ENCODE measurements at regions not wholly inside any gene's neighbourhood (a gene's known extent, or its start where the extent isn't known, plus 50 kb on each side); places are given as distances from the start of the nearest gene placed in this dataset.

DNA sequence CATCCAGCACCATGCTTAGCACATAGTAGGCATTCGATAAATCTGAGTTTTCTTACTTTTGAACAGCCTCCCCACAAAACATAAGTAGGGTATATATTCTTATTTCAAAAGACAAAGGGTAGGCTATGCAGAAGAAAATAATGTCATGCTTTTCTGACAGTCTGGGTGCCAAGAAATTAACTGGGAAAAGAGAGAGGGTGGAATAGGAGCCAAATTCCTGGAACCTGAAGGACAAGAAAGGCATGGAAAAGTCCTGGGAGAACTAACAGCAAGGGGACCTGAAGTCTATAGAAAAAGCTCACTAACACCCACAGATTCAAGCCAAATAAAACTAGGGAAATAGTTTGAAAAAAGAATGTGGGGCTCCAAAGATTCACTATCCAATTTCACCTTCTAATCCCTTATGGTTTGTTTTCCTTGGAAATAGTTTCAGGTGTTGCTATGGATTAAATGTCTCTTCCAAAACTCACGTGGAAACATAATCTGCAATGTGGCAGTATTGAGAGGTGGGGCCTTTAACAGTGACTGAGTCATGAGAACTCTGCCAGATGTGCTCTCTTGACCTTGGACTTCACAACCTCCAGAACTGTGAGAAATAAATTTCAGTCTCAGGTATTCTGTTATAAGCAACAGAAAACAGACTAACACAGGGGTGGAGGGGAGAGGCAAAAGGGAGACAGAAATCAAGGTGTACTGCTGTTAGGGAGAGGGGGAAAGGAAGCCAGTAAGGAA is 173.3 kb upstream of the ARHGEF9 start:
- TF ChIP-seq, protein P1, sequence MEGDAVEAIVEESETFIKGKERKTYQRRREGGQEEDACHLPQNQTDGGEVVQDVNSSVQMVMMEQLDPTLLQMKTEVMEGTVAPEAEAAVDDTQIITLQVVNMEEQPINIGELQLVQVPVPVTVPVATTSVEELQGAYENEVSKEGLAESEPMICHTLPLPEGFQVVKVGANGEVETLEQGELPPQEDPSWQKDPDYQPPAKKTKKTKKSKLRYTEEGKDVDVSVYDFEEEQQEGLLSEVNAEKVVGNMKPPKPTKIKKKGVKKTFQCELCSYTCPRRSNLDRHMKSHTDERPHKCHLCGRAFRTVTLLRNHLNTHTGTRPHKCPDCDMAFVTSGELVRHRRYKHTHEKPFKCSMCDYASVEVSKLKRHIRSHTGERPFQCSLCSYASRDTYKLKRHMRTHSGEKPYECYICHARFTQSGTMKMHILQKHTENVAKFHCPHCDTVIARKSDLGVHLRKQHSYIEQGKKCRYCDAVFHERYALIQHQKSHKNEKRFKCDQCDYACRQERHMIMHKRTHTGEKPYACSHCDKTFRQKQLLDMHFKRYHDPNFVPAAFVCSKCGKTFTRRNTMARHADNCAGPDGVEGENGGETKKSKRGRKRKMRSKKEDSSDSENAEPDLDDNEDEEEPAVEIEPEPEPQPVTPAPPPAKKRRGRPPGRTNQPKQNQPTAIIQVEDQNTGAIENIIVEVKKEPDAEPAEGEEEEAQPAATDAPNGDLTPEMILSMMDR (IDR thresholded peaks at IDR 0.05; ENCODE audit: control extremely low read depth, extremely low read depth, low read depth, missing control alignments): no peak
- CTCF ChIA-PET: no interaction called here
- POLR2A ChIA-PET: no interaction called here
- no peak for DNase-seq (ENCODE audit: extremely low spot score)

DNA sequence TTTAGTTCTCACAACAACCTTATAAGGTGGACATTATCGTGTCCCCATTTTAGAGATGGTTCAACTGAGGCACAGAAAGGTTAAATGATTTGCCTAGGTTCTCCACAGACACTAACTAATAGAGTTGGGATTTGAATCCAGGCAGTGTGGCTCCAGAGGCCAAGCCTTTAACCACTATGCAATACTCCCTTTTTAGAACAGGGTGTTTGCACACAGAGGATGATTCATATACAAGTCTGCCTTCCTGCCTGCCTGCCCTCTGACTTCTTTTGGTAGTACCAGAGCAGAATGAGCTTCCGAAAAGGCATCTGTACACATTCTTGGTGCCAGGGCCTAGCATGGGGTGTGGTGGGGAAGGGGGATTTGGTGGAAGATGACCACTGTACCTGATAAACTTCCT is 150.8 kb upstream of the ARHGEF9 start:
- CTCF ChIA-PET: no interaction called here
- DNase-seq (ENCODE audit: extremely low spot score): no peak
- POLR2A ChIA-PET: no interaction called here
- TF ChIP-seq, protein P1 (IDR thresholded peaks at IDR 0.05; ENCODE audit: control extremely low read depth, extremely low read depth, low read depth, missing control alignments): no peak

DNA sequence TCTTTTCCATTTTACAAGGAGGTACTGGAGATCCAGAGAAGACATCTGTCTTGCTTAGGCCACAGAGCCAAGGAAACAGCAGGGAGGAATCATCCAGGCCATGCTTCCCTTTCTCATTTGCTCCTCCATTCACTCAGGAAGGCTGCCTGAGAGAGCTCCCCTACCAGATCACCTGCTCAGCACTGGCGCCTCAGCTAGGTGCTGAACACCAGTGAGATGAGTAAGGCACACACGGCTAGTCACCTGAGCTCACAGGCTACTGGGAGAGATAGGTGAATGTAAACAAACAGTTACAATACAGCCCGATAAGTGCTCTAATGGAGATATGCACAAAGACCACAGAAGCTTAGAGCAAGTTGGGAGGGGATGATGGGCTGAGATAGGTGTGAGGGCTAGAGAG is 149.8 kb upstream of the ARHGEF9 start:
- no peak for DNase-seq (ENCODE audit: extremely low spot score)
- CTCF ChIA-PET: no interaction called here
- POLR2A ChIA-PET: no interaction called here
- TF ChIP-seq, protein P1 (IDR thresholded peaks at IDR 0.05; ENCODE audit: control extremely low read depth, extremely low read depth, low read depth, missing control alignments): no peak

DNA sequence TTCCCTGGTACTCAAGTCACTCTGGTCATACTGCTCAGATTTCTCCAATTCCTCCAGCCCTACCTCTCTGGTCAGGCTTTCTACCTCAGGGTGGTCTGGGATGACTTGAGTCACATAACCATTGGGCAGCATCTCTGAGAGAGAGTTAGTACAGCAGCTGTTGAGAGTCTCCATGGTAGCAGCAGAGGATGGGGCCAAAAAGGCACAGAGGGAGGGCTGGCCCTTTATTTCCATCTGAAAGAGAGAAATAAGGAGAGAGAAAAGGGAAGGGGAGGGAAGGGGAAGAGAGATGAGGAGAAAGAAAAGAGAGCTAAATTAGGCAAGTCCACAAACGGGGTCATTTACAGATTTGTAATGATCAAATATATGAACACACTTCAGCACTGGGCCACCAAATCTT is 149.1 kb upstream of the ARHGEF9 start:
- no peak for DNase-seq (ENCODE audit: extremely low spot score)
- ChIA-PET CTCF (no interaction called here), POLR2A (no interaction called here)
- TF ChIP-seq, protein P1 (IDR thresholded peaks at IDR 0.05; ENCODE audit: control extremely low read depth, extremely low read depth, low read depth, missing control alignments): no peak

DNA sequence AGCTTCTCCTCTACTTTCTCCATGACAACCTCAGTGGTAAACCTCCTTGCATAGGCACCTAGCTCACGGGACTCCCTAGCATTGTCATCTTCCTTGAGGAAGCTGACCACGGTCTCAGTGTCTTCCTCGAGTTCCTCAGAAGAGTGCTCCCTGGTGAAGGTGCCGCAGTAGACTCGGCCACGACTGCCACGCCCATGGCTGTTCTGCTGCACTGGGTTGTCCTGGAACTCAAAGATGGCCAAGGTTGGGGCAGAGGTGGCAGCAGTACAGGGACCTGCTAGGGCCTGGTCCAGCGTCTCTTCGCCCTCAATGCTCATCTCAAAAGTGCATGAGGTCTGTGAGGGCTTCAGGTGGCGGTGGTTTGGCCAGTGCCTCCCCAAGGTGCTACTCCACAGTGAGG is 147.9 kb upstream of the ARHGEF9 start:
- ChIA-PET CTCF (no interaction called here), POLR2A (no interaction called here)
- no peak for DNase-seq (ENCODE audit: extremely low spot score)
- TF ChIP-seq, protein P1 (IDR thresholded peaks at IDR 0.05; ENCODE audit: control extremely low read depth, extremely low read depth, low read depth, missing control alignments): no peak

DNA sequence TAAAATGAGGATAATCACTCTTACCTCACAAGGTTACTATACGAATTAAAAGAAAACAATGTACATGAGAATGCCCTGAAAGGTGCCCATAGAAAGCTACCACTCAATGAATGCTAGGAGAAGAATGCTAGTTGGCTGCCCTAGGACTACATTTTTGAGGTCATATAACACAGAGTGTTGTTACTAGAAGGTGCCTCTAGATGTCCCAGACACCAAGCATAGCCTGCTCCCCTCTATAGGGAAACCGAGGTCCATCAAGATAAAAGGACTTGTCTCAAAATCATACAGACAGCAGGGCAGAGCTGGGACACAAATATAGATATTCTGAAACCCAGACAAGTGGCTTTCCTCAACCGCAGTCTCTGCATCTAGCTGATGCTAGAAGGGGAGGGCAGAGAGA is 147.0 kb upstream of the ARHGEF9 start:
- DNase-seq (ENCODE audit: extremely low spot score): no peak
- ChIA-PET CTCF (no interaction called here), POLR2A (no interaction called here)
- TF ChIP-seq, protein P1 (IDR thresholded peaks at IDR 0.05; ENCODE audit: control extremely low read depth, extremely low read depth, low read depth, missing control alignments): no peak
